Right lobe of liver (tissue), 6 donors: ENCODE measurements at regions not wholly inside any gene's neighbourhood (a gene's known extent, or its start where the extent isn't known, plus 50 kb on each side); places are given as distances from the start of the nearest gene placed in this dataset.

Experiments
- ATAC-seq, 4 donors: fragments of 200-7000 bp; cut with Tn5 transposase; one replicate each; pipeline ENCODE4 v1.9.1; 2020; ENCODE audit warnings: mild to moderate bottlenecking in 4 of 4, moderate library complexity in 4 of 4
- DNase-seq, 3 donors: peaks; one replicate each; pipeline ENCODE4 v3.0.0-alpha.2; 2020
- H3K27ac ChIP-seq, 3 donors: fragments of 200-600 bp; one replicate each; pipeline ENCODE4 v1.8.0; 2022
- H3K27me3 ChIP-seq, 2 donors: fragments of 200-600 bp; one replicate each; pipeline ENCODE4 v1.8.0; 2022
- H3K36me3 ChIP-seq, 4 donors: fragments of 200-600 bp; sonication (generic) in 1 of 4; one replicate each; pipeline versions ENCODE4 v1.5.1 to v1.8.0; 2017 to 2022; ENCODE audit warnings: control low read depth in 1 of 4
- H3K4me1 ChIP-seq, 4 donors: fragments of 200-600 bp; sonication (generic) in 1 of 4; one replicate each; pipeline versions ENCODE4 v1.5.1 to v1.8.0; 2017 to 2022; ENCODE audit warnings: control low read depth in 1 of 4
- H3K4me3 ChIP-seq, 3 donors: fragments of 200-600 bp; one replicate each; pipeline ENCODE4 v1.8.0; 2022
- H3K9me3 ChIP-seq, 4 donors: fragments of 200-600 bp; sonication (generic) in 1 of 4; one replicate each; pipeline versions ENCODE4 v1.5.1 to v1.8.0; 2017 to 2022; ENCODE audit warnings: control low read depth in 1 of 4
- CTCF ChIP-seq, 4 donors: fragments of 200-600 bp in 3 of 4; fragments of 450-650 bp in 1 of 4; IDR thresholded peaks; one replicate each; pipeline versions ENCODE4 v1.5.1 to v1.8.0; 2016 to 2022; ENCODE audit warnings: antibody characterized with exemption in 4 of 4, mild to moderate bottlenecking in 2 of 4
- POLR2A ChIP-seq: fragments of 450-650 bp; IDR thresholded peaks from one replicate; pipeline ENCODE4 v1.6.1; 2017; ENCODE audit warnings: antibody characterized with exemption, mild to moderate bottlenecking
- WGBS: methylation state at CpG from one replicate; pipeline ENCODE4 v1.1.6; 2018; ENCODE audit warnings: low coverage, low lambda C conversion rate; ENCODE audit not compliant: insufficient coverage; ENCODE audit errors: missing lambda C conversion rate; 5-methylcytosine and 5-hydroxymethylcytosine counted together
- intact Hi-C, 2 donors: fragments of 100-400 bp; cut with DNase I; formaldehyde crosslinking; loops; one replicate each; pipeline versions ENCODE4 v1.11.2 to v1.14.1; 2022
- donor health status: DM: no; HTN: yes; CAD: no.
- donor health status: DM: no; HTN: no; CAD: no.
- donor health status: DM: no; HTN: no; CAD: no.
- donor health status: DM: no; HTN: yes; CAD: no.
- donor health status: DM: no; HTN: yes; CAD: no.

- Histone ChIP-seq H3K9me3 (no peaks in the 10 kb centered on the region), H3K27me3 (no peaks in the 10 kb centered on the region), H3K4me3 (no peak overlapping the region), H3K4me1 (no peaks in the 10 kb centered on the region), H3K27ac (no peak overlapping the region), H3K36me3 (no peaks in the 10 kb centered on the region)
- DNase-seq, result no peak
- no peak for ATAC-seq
- TF ChIP-seq CTCF (IDR thresholded peaks at IDR 0.05) (no peak), POLR2A (no peak)
- 83% methylated on average over 1 of the region's 1 CpG for WGBS
- intact Hi-C loops, result no loop called here
Observed at GRCh38 chr1:173400387-173400995, 76.6 kb upstream of the PRDX6 start.

- no peak for DNase-seq
- Histone ChIP-seq H3K4me3 (no peak overlapping the region), H3K27me3 (no peaks in the 10 kb centered on the region), H3K9me3 (no peaks in the 10 kb centered on the region), H3K4me1 (no peaks in the 10 kb centered on the region), H3K27ac (no peak overlapping the region), H3K36me3 (no peaks in the 10 kb centered on the region)
- ATAC-seq, result no peak
- 90% methylated on average over 2 of the region's 3 CpGs for WGBS
- intact Hi-C loops, result no loop called here
- no peak for TF ChIP-seq CTCF (IDR thresholded peaks at IDR 0.05)
- no peak for TF ChIP-seq POLR2A
Observed at GRCh38 chr1:173403996-173404395, 73.1 kb upstream of the PRDX6 start.

GRCh38 chr1:173405281-173405680 lies 71.9 kb upstream of the PRDX6 start:
- intact Hi-C loops, result no loop called here
- no peak overlapping the region for H3K4me3 ChIP-seq

GRCh38 chr1:173405834-173406233 lies 71.3 kb upstream of the PRDX6 start:
- H3K9me3 ChIP-seq, result no peaks in the 10 kb centered on the region
- 86% methylated on average over 3 of the region's 3 CpGs for WGBS
- DNase-seq (no peak), ATAC-seq (no peak)
- H3K4me1 ChIP-seq, result no peaks in the 10 kb centered on the region
- TF ChIP-seq CTCF (IDR thresholded peaks at IDR 0.05) (no peak), POLR2A (no peak)
- no peaks in the 10 kb centered on the region for H3K36me3 ChIP-seq
- intact Hi-C loops, result no loop called here
- no peaks in the 10 kb centered on the region for H3K27me3 ChIP-seq
- no peak overlapping the region for H3K27ac ChIP-seq
- H3K4me3 ChIP-seq, result no peak overlapping the region

More at GRCh38 chr1:173405281-173405680, 71.9 kb upstream of the PRDX6 start:
- Histone ChIP-seq H3K27me3 (no peaks in the 10 kb centered on the region), H3K27ac (no peak overlapping the region), H3K36me3 (no peaks in the 10 kb centered on the region), H3K9me3 (no peaks in the 10 kb centered on the region), H3K4me1 (no peaks in the 10 kb centered on the region)
- ATAC-seq (no peak), DNase-seq (no peak)
- TF ChIP-seq POLR2A, result no peak

- no peaks in the 10 kb centered on the region for H3K9me3 ChIP-seq
- no peak for DNase-seq
- intact Hi-C loops, result no loop called here
- H3K27me3 ChIP-seq, result no peaks in the 10 kb centered on the region
- WGBS, result 52% methylated on average over 7 of the region's 8 CpGs
- ATAC-seq, result peak; percentile 48 to 70 (median 56)
- no peaks in the 10 kb centered on the region for H3K36me3 ChIP-seq
- no peak overlapping the region for H3K27ac ChIP-seq
- no peak overlapping the region for H3K4me3 ChIP-seq
- TF ChIP-seq CTCF (IDR thresholded peaks at IDR 0.05), result no peak
- no peak for TF ChIP-seq POLR2A
- H3K4me1 ChIP-seq, result no peaks in the 10 kb centered on the region
Observed at GRCh38 chr1:173406783-173407230, 70.3 kb upstream of the PRDX6 start.
